Stimulated activated CD4-positive, alpha-beta T cell treated with anti-CD3 and anti-CD28 coated beads, Interleukin-1b, Interleukin-23, amount 100 ng/mL, for 48 hours (primary cell): ENCODE measurements at regions not wholly inside any gene's neighbourhood (a gene's known extent, or its start where the extent isn't known, plus 50 kb on each side); places are given as distances from the start of the nearest gene placed in this dataset.
"Not testable (repeated sequence)": the region's sequence is repeated elsewhere in the genome, so short reads cannot be mapped to it uniquely, and the experiment has no call there.

Experiments
- DNase-seq: peaks from one replicate; pipeline ENCODE4 v3.0.0-alpha.2; 2020

- no peak for DNase-seq
Observed at GRCh38 chr18:3328532-3328931, 66.6 kb downstream of the MYL12B start.

- no peak for DNase-seq
Observed at GRCh38 chr18:3329471-3329870, 67.5 kb downstream of the MYL12B start.

- DNase-seq = no peak
Observed at GRCh38 chr18:3329872-3330271, 67.9 kb downstream of the MYL12B start.

- no peak for DNase-seq
Observed at GRCh38 chr18:3330622-3331021, 68.7 kb downstream of the MYL12B start.

- no peak for DNase-seq
Observed at GRCh38 chr18:3332376-3332775, 70.4 kb downstream of the MYL12B start.

- DNase-seq = no peak
Observed at GRCh38 chr18:3333056-3333720, 71.3 kb downstream of the MYL12B start.

- no peak for DNase-seq
Observed at GRCh38 chr18:3333721-3334386, 71.9 kb downstream of the MYL12B start.

GRCh38 chr18:3340015-3340681, 78.2 kb downstream of the MYL12B start:
- no peak for DNase-seq

- DNase-seq = no peak
Observed at GRCh38 chr18:3340682-3341097, 78.8 kb downstream of the MYL12B start.

GRCh38 chr18:3342628-3343027, 80.7 kb downstream of the MYL12B start:
- no peak for DNase-seq

- no peak for DNase-seq
Observed at GRCh38 chr18:3345452-3345851, 83.5 kb downstream of the MYL12B start.

- no peak for DNase-seq
Observed at GRCh38 chr18:3345885-3346284, 84.0 kb downstream of the MYL12B start.

GRCh38 chr18:3346487-3346886, 84.6 kb downstream of the MYL12B start:
- no peak for DNase-seq

- no peak for DNase-seq
Observed at GRCh38 chr18:3347286-3347803, 85.4 kb downstream of the MYL12B start.

- DNase-seq = no peak
Observed at GRCh38 chr18:3348176-3348575, 86.2 kb downstream of the MYL12B start.

GRCh38 chr18:3349046-3349841, 87.3 kb downstream of the MYL12B start:
- not testable (repeated sequence) for DNase-seq

GRCh38 chr18:3350021-3350420, 88.1 kb downstream of the MYL12B start:
- no peak for DNase-seq

GRCh38 chr18:3350566-3351527, 88.9 kb downstream of the MYL12B start:
- DNase-seq = no peak

- no peak for DNase-seq
Observed at GRCh38 chr18:3354506-3354905, 92.6 kb downstream of the MYL12B start.

GRCh38 chr18:3356614-3357013, 93.4 kb upstream of the TGIF1 start:
- no peak for DNase-seq

GRCh38 chr18:3357516-3357915, 92.5 kb upstream of the TGIF1 start:
- DNase-seq = no peak

GRCh38 chr18:3358310-3358709, 91.7 kb upstream of the TGIF1 start:
- DNase-seq = no peak
